HEK293 (cell line): ENCODE measurements at regions not wholly inside any gene's neighbourhood (a gene's known extent, or its start where the extent isn't known, plus 50 kb on each side); places are given as distances from the start of the nearest gene placed in this dataset.

Experiments used
- CTCF ChIA-PET: fragments of 350-600 bp; formaldehyde crosslinking; extraction: SDS; loops from one replicate; lab custom pipeline; 2021; ENCODE audit warnings: antibody characterized with exemption; lab: Yijun Ruan, JAX
- POLR2A ChIA-PET: fragments of 300-600 bp; formaldehyde crosslinking; extraction: SDS; loops from one replicate; lab custom pipeline; 2020; ENCODE audit warnings: antibody characterized with exemption, inconsistent platforms; lab: Yijun Ruan, JAX
- H3K27ac ChIP-seq: fragments of 200-500 bp; sonication (Bioruptor generic); 2 replicates; pipeline ENCODE4 v1.5.1; 2014; ENCODE audit warnings: low read depth, low read length, control low read depth, inconsistent platforms; ENCODE audit errors: extremely low read depth
- H3K36me3 ChIP-seq, 2 experiments: fragments of 200-500 bp in 1 of 2; sonication (Bioruptor generic) in 1 of 2; 1 replicate in 1 of 2; 2 replicates in 1 of 2; pipeline ENCODE4 v1.5.1; 2014 to 2017; ENCODE audit warnings: inconsistent platforms in 2 of 2, low read length in 2 of 2; ENCODE audit not compliant: control insufficient read depth in 2 of 2, insufficient read depth in 1 of 2
- H3K4me1 ChIP-seq: fragments of 200-500 bp; sonication (Bioruptor generic); 2 replicates; pipeline ENCODE4 v1.5.1; 2014; ENCODE audit warnings: mild to moderate bottlenecking, low read length, inconsistent platforms; ENCODE audit not compliant: control insufficient read depth, insufficient read depth
- H3K4me3 ChIP-seq: 2 replicates; pipeline ENCODE4 v1.5.1; 2011; ENCODE audit warnings: low read depth, mild to moderate bottlenecking, control low read depth, low read length, moderate library complexity
- H3K9me3 ChIP-seq: fragments of 200-500 bp; sonication (Bioruptor generic); 2 replicates; pipeline ENCODE4 v1.5.1; 2014; ENCODE audit warnings: low read depth, low read length, inconsistent platforms; ENCODE audit not compliant: control insufficient read depth, insufficient read depth
- BCL6B ChIP-seq: fragments of 450-650 bp; formaldehyde crosslinking; IDR thresholded peaks from 2 replicates; pipeline ENCODE4 v1.5.1; 2017; ENCODE audit warnings: missing biosample characterization, missing genetic modification characterization
- FEZF1 ChIP-seq: fragments of 450-650 bp; formaldehyde crosslinking; IDR thresholded peaks from 2 replicates; pipeline ENCODE4 v1.5.1; 2016; ENCODE audit warnings: missing biosample characterization, missing genetic modification characterization
- HOXA7 ChIP-seq: sonication (generic); formaldehyde crosslinking; IDR thresholded peaks from 2 replicates; pipeline ENCODE4 v1.8.1; 2022; ENCODE audit warnings: missing genetic modification reagents, borderline replicate concordance
- MEIS1 ChIP-seq: sonication (generic); formaldehyde crosslinking; IDR thresholded peaks from 2 replicates; pipeline ENCODE4 v1.8.1; 2022; ENCODE audit warnings: missing genetic modification reagents, mild to moderate bottlenecking, borderline replicate concordance
- ZBTB26 ChIP-seq: fragments of 450-650 bp; formaldehyde crosslinking; optimal IDR thresholded peaks from 2 replicates; pipeline ENCODE3; 2016; ENCODE audit warnings: missing biosample characterization, mild to moderate bottlenecking, missing genetic modification characterization
- ZBTB44 ChIP-seq: fragments of 450-650 bp; IDR thresholded peaks from 2 replicates; pipeline ENCODE4 v1.5.1; 2018; ENCODE audit warnings: missing biosample characterization, mild to moderate bottlenecking, missing genetic modification characterization
- ZBTB7A ChIP-seq: fragments of 450-650 bp; formaldehyde crosslinking; IDR thresholded peaks from 2 replicates; pipeline ENCODE4 v1.5.1; 2016; ENCODE audit warnings: low read depth, missing biosample characterization, missing genetic modification characterization
- ZBTB8A ChIP-seq: fragments of 450-650 bp; formaldehyde crosslinking; IDR thresholded peaks from 2 replicates; pipeline ENCODE4 v1.5.1; 2016; ENCODE audit warnings: missing biosample characterization, missing genetic modification characterization
- ZEB2 ChIP-seq: fragments of 450-650 bp; formaldehyde crosslinking; IDR thresholded peaks from 2 replicates; pipeline ENCODE4 v1.5.1; 2016; ENCODE audit warnings: missing biosample characterization, missing genetic modification characterization
- ZNF10 ChIP-seq: fragments of 450-650 bp; formaldehyde crosslinking; IDR thresholded peaks from 2 replicates; pipeline ENCODE4 v1.5.1; 2017; ENCODE audit warnings: missing biosample characterization, missing genetic modification characterization
- ZNF138 ChIP-seq: fragments of 450-650 bp; formaldehyde crosslinking; IDR thresholded peaks from 2 replicates; pipeline ENCODE4 v1.5.1; 2016; ENCODE audit warnings: missing biosample characterization, missing genetic modification characterization, borderline replicate concordance
- ZNF157 ChIP-seq: fragments of 450-650 bp; formaldehyde crosslinking; IDR thresholded peaks from 2 replicates; pipeline ENCODE4 v1.5.1; 2016; ENCODE audit warnings: missing biosample characterization, missing genetic modification characterization
- ZNF223 ChIP-seq: fragments of 450-650 bp; formaldehyde crosslinking; IDR thresholded peaks from 2 replicates; pipeline ENCODE4 v1.5.1; 2016; ENCODE audit warnings: missing biosample characterization, missing genetic modification characterization
- ZNF324 ChIP-seq: fragments of 450-650 bp; formaldehyde crosslinking; IDR thresholded peaks from 2 replicates; pipeline ENCODE4 v1.5.1; 2016; ENCODE audit warnings: missing biosample characterization, missing genetic modification characterization
- ZNF473 ChIP-seq: fragments of 450-650 bp; formaldehyde crosslinking; IDR thresholded peaks from 2 replicates; pipeline ENCODE4 v1.5.1; 2017; ENCODE audit warnings: missing biosample characterization, missing genetic modification characterization
- ZNF600 ChIP-seq: fragments of 450-650 bp; formaldehyde crosslinking; IDR thresholded peaks from 2 replicates; pipeline ENCODE4 v1.5.1; 2016; ENCODE audit warnings: missing biosample characterization, missing genetic modification characterization
- ZNF623 ChIP-seq: fragments of 450-650 bp; formaldehyde crosslinking; IDR thresholded peaks from 2 replicates; pipeline ENCODE4 v1.5.1; 2016; ENCODE audit warnings: missing biosample characterization, missing genetic modification characterization
- ZNF624 ChIP-seq: fragments of 450-650 bp; formaldehyde crosslinking; IDR thresholded peaks from 2 replicates; pipeline ENCODE4 v1.5.1; 2017; ENCODE audit warnings: missing biosample characterization, missing genetic modification characterization
- ZNF664 ChIP-seq: fragments of 450-650 bp; formaldehyde crosslinking; IDR thresholded peaks from 2 replicates; pipeline ENCODE4 v1.5.1; 2016; ENCODE audit warnings: missing biosample characterization, missing genetic modification characterization
- ZNF76 ChIP-seq: fragments of 450-650 bp; formaldehyde crosslinking; IDR thresholded peaks from 2 replicates; pipeline ENCODE4; 2016; ENCODE audit warnings: low read depth, missing biosample characterization, missing genetic modification characterization, borderline replicate concordance
- TF ChIP-seq, protein P1 (sequence below): fragments of 450-650 bp; formaldehyde crosslinking; IDR thresholded peaks from 2 replicates; pipeline ENCODE4 v1.5.1; 2016; ENCODE audit warnings: missing biosample characterization, missing genetic modification characterization

- Histone ChIP-seq H3K27ac (no peak overlapping the region), H3K36me3 (no peaks in the 10 kb centered on the region), H3K4me3 (no peak overlapping the region), H3K4me1 (no peaks in the 10 kb centered on the region), H3K9me3 (no peaks in the 10 kb centered on the region)
- ChIA-PET POLR2A (no interaction called here), CTCF (no interaction called here)
- TF ChIP-seq ZNF473 (tag by site-specific recombination) (no peak), ZNF600 (no peak)
Observed at GRCh38 chr2:48183991-48184390, 130.5 kb upstream of the FOXN2 start.

DNA sequence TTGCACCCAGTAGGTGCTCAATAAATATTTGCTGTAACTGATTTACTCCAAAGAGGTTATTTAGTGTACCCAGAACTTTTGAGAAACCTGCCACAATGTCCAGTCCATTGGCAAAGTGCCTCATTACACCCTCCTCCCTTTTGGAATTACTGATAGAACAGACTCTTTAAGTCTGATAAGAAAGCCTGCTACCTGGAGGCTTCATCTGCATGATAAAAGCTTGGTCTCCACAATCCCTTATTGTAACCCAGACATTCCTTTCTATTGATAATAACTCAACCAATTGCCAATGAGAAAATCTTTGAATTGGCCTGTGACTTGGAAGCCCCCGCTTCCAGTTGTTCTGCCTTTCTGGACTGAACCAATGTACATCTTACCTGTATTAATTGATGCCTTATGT, 127.0 kb upstream of the FOXN2 start:
- CTCF ChIA-PET: no interaction called here
- Histone ChIP-seq H3K27ac (no peak overlapping the region), H3K36me3 (no peaks in the 10 kb centered on the region), H3K9me3 (no peaks in the 10 kb centered on the region), H3K4me3 (no peak overlapping the region), H3K4me1 (no peaks in the 10 kb centered on the region)
- POLR2A ChIA-PET: no interaction called here
- no peak for TF ChIP-seq ZNF10 (tag by site-specific recombination)

- Histone ChIP-seq H3K4me1 (no peaks in the 10 kb centered on the region), H3K27ac (no peak overlapping the region), H3K36me3 (no peaks in the 10 kb centered on the region), H3K9me3 (no peaks in the 10 kb centered on the region), H3K4me3 (no peak overlapping the region)
- CTCF ChIA-PET: no interaction called here
- no peak for TF ChIP-seq ZBTB7A
- no peak for TF ChIP-seq ZBTB8A (tag by site-specific recombination)
- TF ChIP-seq, protein P1, sequence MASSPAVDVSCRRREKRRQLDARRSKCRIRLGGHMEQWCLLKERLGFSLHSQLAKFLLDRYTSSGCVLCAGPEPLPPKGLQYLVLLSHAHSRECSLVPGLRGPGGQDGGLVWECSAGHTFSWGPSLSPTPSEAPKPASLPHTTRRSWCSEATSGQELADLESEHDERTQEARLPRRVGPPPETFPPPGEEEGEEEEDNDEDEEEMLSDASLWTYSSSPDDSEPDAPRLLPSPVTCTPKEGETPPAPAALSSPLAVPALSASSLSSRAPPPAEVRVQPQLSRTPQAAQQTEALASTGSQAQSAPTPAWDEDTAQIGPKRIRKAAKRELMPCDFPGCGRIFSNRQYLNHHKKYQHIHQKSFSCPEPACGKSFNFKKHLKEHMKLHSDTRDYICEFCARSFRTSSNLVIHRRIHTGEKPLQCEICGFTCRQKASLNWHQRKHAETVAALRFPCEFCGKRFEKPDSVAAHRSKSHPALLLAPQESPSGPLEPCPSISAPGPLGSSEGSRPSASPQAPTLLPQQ (tag by site-specific recombination): no peak
- TF ChIP-seq ZNF623: no peak
- POLR2A ChIA-PET: no interaction called here
Observed at GRCh38 chr2:48189552-48190228, 124.8 kb upstream of the FOXN2 start.

GRCh38 chr2:48190230-48190629, 124.3 kb upstream of the FOXN2 start:
- Histone ChIP-seq H3K36me3 (no peaks in the 10 kb centered on the region), H3K27ac (no peak overlapping the region), H3K4me1 (no peaks in the 10 kb centered on the region), H3K4me3 (no peak overlapping the region), H3K9me3 (no peaks in the 10 kb centered on the region)
- POLR2A ChIA-PET: no interaction called here
- TF ChIP-seq ZNF76 (no peak), ZNF157 (no peak), ZNF664 (tag by site-specific recombination) (no peak), HOXA7 (no peak), ZNF324 (no peak), ZEB2 (tag by site-specific recombination) (no peak), MEIS1 (no peak), ZNF223 (tag by site-specific recombination) (no peak), FEZF1 (tag by site-specific recombination) (no peak), ZNF624 (tag by site-specific recombination) (no peak), ZNF138 (tag by site-specific recombination) (no peak), ZBTB44 (no peak), ZBTB26 (tag by site-specific recombination) (no peak), BCL6B (tag by site-specific recombination) (no peak)
- TF ChIP-seq, protein P1 (tag by site-specific recombination): no peak
- TF ChIP-seq, all 188 proteins: peak for 0
- CTCF ChIA-PET: no interaction called here
